Fibroblast of skin of abdomen (primary cell): ENCODE measurements at regions not wholly inside any gene's neighbourhood (a gene's known extent, or its start where the extent isn't known, plus 50 kb on each side); places are given as distances from the start of the nearest gene placed in this dataset.

ENCODE experiments used
- DNase-seq: peaks from one replicate; pipeline ENCODE4 v3.0.0-alpha.2; 2013

DNA sequence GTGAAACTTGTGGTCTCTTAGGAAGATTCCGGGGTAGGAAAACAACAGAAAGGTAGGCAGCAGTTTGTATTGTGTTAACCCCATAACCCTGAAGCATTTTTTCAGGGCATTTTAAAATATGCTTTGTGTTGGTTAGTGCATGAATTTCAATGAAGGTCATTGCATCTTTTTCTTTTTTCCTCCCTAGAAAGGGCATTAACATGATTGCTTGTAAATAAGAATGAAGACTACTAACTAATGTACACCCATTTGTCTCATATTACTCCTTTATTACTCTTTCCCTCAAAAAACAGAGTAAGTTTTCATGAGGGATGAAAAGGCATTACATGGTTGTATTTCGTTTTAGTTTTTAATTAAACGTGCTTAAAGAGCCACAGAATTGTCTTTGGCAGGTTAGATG, 141.4 kb downstream of the OGFRL1 start:
- DNase-seq, result no peak

DNA sequence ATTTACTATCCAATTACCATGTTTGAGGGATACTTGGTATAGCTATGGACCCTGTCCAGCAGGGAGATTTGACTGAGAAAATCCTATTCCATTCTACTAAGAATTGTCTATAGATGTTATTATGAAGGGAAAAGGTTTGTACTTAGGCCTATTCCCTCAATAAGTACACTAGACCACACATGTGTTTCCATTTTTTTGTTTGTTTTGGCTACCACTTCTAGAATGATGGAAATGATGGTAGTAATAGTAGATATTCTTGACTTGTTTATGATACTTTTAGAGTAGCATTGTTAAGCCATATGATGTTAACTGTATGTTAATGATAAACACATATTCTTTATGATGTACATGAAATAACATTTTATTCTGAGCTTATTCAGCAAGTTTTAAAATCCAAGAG, 144.8 kb downstream of the OGFRL1 start:
- no peak for DNase-seq

DNA sequence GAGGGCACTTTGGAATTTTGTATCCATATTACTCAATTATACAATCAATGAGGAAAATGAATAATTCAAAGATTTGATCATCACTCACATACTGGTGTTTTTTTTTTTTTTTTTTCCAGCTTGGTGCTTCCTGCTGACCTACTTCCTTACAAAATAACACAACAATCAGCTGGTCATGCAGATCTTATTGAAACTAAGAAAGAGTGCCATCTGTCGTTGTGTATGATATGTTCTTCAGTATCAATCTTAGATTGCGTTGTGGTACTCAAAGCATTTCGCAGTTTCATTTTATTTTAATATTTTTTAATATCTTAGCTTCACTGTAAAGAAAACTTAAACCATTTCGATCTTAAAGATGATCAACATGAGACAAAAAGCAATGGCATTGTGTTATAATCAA, 155.6 kb downstream of the OGFRL1 start:
- DNase-seq, result no peak

DNA sequence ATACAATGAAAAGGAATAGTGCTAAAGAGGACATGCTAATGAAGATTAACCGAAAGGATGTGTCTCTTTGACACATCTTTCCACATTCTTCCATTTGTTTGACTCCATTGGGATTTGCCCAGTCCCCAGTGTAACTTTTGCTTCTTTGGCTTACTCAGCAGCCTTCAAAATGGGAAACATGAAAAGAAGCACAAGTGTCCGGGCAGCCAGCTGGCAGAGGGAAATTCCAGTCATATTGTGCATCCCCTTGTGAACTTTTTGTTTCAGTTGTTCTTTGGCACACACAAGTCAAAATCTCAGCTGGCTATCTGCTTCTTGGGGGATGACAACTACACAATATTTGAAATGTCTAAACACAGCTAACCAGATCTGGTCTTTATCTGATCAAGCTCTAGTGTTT, 157.4 kb downstream of the OGFRL1 start:
- DNase-seq, result no peak

DNA sequence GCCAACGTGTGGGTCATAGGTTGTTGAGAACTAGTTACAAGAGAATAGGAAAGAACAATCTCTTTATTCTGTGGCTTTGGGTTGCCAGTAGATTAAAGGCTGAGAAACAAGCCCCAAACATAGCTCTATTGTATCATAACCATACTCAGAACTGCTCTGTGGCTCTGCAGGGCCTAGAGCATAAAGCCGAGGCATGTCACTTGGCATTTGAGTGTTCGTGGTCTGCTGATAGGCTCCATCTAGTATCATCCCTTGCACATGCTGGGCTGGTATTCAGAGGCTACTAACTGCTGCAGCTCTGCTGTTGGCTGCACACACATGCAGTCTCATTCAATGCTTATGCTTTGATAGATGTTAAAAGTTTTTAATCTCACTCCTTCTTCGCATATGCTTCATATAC, 157.9 kb downstream of the OGFRL1 start:
- no peak for DNase-seq

DNA sequence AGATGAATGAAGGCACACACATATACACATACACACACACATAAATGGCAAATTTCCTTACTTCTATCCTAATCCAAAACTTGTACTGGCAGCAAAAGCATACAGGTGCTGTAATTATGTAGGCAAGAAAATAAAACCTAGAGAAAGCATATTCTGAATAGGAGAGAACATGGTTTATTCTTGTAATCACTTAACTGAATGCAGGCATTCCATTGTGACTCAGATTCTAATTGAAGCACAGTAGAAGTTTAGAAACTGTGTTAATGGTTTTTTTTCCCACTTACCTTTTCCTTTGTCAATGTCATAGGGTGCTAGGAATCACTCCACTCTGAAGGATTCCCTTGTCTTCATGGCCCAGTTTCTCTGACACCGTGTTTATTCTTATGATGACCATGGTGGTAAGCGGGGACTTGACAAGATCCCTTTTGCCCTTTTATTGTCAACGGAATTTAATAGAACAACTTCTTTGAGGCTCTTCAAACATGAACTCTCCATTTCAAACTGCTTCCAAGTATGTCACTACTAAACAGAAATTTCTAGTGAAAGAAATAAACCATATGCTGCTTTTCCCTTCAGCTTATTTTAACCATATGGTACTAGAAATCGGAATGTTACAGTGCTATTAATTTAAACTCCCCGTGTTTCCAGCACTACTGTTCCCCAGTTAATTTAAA, 164.2 kb downstream of the OGFRL1 start:
- no peak for DNase-seq

DNA sequence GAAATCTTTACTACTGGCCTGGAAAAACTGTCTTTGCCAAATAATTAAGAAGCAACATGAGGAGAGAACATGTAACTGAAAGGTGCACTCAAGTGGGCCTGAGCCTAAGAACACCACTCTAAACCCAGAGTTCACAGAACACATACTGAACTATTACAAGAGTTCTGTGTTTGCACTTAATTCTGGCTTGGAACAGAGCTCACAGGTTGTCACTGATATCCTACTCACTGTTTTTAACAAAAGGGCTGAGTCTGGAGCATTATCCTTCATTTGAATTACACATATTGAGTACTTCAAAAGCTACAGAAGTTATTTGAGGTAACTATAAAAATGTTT, 164.7 kb downstream of the OGFRL1 start:
- DNase-seq, result no peak

DNA sequence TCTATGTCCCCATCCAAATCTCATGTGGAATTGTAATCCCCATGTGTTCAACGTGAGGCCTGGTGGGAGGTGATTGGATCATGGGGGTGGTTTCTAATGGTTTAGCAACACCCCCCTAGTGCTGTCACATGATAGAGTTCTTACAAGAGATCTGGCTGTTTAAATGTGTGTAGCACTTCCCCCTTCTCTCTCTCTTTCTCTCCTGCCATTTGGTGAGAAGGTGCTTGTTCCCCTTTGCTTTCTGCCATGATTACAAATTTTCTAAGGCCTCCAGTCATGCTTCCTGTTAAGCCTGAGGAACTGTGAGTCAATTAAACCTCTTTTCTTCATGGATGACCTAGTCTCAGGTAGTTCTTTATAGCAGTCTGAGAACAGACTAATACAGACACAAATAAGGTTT, 165.4 kb downstream of the OGFRL1 start:
- no peak for DNase-seq

DNA sequence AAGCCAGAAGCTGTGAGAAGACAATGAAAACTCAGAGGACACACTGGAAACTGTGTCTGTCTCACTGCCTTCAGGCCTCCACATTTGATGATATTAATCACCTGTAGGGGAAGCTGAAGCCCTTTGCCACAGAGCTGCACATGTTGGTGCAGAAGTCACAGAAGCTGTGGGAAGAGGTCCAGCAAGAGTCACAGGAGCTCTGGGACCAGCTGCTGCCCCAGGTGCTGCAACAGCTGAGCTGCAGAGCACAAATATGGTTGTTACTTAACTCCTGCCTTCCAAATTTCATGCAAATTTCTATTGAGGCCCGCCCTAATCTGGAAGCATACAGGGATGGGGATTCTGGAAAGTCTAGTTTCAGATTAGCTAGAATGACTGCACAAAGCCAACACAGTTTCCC, 169.3 kb downstream of the OGFRL1 start:
- DNase-seq, result no peak

DNA sequence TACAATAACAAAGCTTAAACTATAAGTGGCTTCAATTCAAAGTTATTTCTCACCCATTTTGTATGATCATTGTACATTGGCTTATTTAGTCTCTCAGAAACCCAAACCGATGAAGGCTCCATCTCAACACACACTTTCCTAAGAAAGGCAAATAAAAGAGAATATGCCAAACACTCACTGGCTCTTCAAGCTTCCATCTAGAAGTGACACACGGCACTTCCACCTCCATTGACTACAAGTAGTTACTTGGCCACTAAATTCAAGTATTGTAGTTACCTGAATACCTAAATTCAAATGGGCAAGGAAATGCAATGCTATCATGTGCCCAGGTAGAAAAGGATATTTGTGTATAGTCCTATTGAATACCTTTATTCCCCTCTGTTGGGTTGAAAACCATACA, 170.6 kb downstream of the OGFRL1 start:
- no peak for DNase-seq

DNA sequence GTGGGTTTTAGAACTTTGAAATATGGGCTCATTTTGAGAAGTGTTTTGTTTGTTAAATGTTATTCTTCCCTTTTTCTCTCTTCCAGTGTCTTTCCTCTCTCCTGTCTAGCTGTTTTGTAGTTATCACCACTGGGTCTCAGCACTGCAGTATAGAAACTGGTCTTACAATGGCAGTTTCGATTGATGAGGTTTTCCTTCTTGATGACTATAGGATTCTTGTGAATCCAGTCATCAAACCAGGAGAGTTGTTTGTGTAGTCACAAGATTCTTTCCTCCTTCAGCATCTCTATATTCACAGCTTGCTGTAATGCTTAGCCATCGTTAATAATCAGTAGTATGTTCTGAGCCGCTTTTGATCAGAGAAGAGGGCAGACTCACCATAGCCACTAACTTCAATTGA, 172.3 kb downstream of the OGFRL1 start:
- DNase-seq, result peak; percentile 74

DNA sequence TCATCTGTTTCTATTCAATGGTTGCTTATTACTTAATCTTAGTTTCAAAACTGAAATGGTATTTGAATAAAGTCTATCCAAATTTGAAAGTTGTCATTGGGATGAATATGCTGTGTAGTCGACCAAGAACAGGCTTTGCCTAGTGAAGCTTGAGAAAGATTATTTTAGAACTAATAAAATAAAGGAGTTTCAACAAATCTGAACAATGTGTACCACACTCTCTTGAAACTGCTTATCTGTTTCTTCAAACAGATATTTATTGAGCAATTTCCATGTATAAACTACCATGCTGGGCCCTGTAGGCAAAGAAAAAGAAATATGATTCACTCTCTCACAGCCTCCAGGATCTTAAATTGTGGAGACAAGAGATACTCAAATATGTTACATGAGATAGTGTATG, 174.4 kb downstream of the OGFRL1 start:
- no peak for DNase-seq

DNA sequence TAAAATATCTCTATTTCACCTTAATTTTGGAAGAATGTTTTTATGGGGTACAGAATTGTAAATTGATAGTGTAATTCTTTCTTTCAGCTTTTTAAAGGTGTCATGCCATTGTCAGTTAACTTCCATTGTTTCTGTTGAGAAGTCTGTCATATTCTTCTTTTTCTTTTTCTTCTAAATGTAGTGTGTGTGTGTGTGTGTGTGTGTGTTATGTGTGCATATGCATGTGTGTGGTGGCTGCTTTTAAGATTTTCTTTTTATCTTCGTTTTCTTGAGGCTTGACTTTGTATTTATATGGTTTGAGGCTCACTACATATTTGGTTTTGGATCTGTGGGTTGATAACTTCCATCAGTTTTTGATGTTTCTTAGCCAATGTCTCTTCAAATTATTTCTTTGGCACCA, 176.5 kb downstream of the OGFRL1 start:
- DNase-seq, result no peak

DNA sequence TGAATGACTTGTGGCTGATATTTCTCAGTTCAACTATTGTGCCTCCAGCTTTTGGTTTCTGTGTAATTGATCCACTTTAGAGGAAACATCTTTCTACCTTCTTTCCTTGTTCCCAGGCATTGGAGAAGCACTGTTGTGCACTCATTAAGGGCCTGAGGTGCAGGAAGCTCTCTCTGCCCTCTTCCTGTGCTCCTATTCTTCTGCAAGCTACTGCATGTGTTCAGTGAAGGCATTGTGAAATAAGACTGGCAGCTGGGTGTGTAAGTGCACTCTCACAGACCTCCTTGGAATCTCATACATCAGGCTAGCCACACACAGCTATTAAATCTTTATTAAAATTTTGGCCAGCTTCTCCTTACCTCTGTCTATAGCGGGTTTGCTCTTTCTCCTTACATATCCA, 177.8 kb downstream of the OGFRL1 start:
- no peak for DNase-seq

DNA sequence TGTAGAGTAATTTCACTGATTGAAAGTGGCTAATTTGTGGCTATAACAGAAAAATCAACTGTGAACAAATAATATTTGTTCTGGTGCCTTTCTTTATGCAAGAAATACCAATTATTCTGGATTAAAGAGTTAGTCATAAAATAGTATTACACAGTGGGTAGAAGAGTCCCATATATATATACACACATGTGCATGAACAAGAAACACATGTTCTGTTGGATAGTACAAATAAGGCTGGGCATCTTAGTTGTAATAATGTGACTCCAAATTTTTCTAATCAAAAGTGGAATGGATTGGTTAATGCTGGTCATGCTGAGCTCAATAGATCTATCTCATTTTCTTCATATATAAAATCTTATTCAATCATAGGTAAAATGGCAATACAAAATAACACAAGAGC, 179.4 kb downstream of the OGFRL1 start:
- no peak for DNase-seq

DNA sequence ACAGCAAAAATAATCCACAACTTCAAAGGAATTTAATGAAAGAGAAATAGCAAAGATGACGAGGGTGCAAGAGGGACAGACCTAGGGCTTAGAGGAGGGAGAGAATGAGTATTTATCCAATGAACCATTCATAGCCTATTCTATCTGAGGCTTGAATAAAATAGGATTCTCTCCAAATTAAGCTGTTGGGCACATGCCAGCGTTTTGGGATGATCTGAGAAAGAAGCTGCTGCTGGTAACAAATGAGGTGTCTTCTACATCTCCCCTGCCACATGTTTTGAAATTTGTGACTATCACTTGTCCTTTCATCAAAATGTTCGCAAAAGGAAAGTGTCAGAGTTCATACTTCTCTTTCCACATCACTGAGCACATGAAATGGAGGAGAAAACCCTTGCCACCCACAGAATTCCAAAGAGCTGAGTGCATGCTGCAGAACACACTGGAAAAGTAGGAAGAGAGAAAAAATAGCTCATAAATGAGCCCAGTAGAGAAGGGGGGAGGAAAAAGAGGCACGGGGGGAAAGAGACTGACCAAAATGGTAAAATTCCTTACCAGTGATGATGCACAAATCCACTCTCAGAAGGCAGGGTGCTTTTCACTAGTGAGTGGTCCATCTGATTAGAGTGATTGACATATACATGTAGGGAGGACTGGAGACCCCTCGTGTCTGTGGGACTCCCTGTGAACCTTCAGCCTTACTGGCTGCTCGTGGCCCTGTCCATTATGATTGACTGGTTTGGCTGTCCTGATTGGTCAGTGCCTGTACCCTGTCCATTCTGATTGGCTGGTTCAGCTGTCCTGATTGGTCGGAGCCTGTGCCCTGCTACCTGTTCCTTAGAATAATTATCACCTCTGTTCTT, 180.5 kb downstream of the OGFRL1 start:
- peak; percentile 97 for DNase-seq

DNA sequence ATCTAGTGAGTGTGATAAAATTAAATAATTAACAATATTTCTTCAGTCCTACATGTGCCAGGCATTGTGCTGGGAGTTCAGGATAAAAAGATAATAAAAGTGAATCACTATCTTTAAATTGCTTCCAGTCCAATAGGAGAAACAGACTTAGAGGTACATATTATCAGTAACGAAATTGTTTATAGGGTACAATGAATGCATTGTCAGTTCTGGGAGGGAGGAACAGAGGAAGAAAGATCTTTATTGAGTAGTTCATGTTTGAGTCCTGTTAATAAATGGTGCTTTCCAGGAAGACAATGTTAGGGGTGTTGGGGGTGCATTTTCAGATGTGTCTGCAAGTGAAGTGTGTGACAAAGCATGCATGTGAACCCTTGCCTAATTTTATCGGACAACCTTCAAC, 183.1 kb downstream of the OGFRL1 start:
- no peak for DNase-seq

DNA sequence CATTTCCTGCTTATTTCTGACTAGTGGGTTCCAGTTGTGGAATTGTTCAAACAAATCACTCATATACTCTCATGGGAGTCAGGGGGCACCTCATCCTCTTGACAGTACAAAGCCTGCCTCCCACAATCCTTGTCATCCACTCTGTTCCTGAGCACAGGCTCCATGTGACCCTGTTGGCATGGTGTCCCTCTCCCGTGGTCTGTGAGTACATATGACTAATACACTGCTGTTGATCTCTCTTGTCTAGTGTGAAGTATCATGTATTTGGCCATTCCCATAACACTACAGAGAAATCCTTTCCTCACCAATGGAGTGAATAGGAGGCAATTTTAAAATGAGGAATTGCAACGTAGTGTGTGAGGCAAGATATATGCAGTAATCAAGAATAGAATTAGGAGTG, 185.3 kb downstream of the OGFRL1 start:
- peak; percentile 84 for DNase-seq

DNA sequence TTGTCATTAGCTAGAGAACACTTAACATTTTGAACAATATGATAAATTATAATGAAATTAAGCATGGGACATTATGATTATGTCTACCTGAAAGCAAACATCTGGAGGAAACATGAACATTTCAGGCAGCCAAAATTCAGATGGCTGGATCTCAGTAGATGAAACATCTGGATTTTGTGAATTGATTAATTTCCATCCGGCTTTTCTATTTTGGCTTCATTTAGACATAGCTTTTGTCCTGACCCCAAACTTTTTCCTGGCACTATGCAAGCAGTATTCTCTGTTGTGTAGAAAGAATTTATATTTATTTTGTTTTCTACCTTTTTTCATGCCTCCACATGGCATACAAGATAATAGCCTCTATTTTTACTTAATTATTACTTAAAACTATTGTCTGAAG, 186.3 kb downstream of the OGFRL1 start:
- DNase-seq, result no peak

DNA sequence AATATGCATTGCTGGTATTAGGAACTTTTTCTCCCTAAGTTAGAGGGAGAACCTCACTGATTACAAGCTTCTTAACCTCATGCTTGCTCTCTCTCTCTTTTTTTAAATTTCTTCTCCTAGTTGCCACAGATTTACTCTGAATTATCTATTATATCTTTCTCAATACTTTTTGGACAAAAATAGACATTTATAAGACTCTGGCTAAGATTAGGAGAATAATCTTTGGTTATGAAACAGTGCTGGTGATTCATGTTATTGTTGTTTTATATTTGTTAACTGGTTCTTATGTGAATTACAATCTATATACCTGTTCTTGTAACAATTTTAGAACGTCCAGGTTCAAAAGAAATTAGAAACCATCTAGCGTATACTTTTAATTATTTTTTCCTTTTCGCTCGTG, 187.8 kb downstream of the OGFRL1 start:
- DNase-seq, result no peak

DNA sequence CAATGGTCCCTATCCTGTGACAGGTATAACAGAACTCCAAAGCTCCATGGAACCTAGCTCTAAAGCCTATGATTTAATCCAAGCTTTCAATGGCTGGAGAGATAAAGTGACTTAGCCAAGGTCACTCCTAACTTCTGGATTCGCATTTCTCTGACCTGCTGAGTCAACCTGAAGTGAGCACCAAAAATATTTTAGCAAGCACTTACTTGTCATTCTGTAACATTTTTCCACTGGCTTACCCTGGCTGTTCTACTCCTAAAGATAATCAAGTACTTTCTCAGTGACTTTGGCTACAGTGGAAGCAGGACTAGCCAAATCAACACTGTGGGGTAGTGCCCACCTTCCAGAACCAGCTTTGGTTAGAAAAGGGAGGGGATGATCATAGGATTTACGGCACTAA, 188.3 kb downstream of the OGFRL1 start:
- DNase-seq, result no peak

DNA sequence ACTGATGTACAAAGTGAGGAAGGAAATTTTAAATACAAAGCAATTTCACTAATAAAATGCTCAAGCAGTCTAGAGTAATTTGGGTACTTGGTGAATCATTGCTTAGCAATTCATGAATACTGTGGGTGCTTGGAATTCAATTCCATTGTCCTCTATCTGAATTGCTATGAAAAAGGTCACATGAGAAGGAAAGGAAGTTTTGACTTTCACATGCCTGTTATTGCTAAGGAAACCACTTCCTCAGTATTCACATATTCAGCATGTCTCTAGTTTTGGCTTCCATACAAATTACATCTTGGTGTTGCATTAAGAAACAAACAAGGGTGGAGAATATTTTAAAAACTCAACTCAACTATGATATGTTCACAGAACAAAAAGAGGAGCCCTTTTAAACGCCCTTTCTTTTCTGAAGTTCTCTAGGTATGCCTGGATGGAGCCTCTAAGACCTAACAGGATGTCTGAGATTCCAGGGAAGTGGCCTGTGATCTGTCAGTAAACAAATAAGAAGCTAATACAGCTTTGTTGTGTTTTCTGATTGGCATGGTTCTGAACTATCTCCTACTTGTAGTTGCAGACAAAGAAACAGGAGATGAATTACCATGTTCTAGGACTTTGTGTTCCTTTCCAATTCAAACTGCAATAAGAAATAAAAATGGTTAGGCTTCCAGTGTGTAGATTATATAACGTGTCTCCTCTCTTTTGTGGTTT, 190.4 kb downstream of the OGFRL1 start:
- DNase-seq, result peak; percentile 95

DNA sequence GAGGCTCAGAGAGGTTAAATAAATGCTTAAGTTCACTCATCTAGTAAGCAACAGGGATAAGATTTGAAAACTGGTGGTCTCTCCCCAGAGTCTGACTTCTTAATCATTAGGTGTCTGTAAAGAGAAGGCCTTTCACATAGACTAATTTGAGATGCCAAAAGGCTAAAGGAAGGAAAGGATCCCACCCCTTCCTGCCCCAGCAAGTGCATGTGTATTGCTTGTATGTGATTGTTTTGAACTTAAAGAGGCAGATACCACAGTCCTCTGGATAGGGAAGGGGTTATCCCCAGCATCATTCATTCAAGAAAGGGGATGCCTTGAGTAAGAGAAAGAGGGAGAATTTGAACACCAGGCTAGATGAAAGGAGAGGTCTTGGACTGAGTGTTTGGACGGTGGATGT, 192.0 kb downstream of the OGFRL1 start:
- DNase-seq, result no peak

DNA sequence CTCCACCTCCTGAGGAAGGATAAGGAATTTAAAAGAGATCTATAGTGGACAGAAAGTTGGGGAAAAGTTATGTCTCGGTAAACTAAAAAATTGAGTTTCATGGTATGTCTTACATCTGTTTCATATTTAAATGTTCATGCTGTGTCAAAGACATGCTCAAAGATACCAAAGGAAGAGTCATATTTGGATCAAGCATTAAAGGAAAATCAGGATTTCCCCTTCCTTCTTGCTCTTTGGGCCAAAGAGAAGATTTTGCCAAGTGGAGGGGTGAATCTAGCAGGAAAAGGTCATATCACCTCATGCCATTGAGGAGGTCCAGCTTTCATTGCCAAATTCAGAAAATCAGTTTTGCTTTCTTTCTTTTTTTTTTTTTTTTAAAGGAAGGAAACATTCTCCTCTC, 192.4 kb downstream of the OGFRL1 start:
- peak; percentile 41 for DNase-seq
